ENCODE measurements at regions not wholly inside any gene's neighbourhood (a gene's known extent, or its start where the extent isn't known, plus 50 kb on each side); places are given as distances from the start of the nearest gene placed in this dataset.

GRCh38 chr3:76789237-76789636 lies 250.7 kb upstream of the ROBO2 start:
- TF ChIP-seq POLR2A (IDR thresholded peaks at IDR 0.05) (no peak), POLR2AphosphoS5 (IDR thresholded peaks at IDR 0.05) (no peak), EP300 (IDR thresholded peaks at IDR 0.05) (no peak)
- TF ChIP-seq, protein P1, sequence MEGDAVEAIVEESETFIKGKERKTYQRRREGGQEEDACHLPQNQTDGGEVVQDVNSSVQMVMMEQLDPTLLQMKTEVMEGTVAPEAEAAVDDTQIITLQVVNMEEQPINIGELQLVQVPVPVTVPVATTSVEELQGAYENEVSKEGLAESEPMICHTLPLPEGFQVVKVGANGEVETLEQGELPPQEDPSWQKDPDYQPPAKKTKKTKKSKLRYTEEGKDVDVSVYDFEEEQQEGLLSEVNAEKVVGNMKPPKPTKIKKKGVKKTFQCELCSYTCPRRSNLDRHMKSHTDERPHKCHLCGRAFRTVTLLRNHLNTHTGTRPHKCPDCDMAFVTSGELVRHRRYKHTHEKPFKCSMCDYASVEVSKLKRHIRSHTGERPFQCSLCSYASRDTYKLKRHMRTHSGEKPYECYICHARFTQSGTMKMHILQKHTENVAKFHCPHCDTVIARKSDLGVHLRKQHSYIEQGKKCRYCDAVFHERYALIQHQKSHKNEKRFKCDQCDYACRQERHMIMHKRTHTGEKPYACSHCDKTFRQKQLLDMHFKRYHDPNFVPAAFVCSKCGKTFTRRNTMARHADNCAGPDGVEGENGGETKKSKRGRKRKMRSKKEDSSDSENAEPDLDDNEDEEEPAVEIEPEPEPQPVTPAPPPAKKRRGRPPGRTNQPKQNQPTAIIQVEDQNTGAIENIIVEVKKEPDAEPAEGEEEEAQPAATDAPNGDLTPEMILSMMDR (IDR thresholded peaks at IDR 0.05) = no peak

All from stomach (tissue), 4 donors.